Upper lobe of left lung (tissue), 4 donors: ENCODE measurements at regions not wholly inside any gene's neighbourhood (a gene's known extent, or its start where the extent isn't known, plus 50 kb on each side); places are given as distances from the start of the nearest gene placed in this dataset.

Experiments
- CTCF ChIP-seq, 6 experiments: fragments of 450-650 bp in 4 of 6; fragments of 200-600 bp in 2 of 6; sonication (generic) in 2 of 6; IDR thresholded peaks; one replicate each; pipeline ENCODE4 v1.5.1; 2016 to 2019; ENCODE audit warnings: antibody characterized with exemption in 6 of 6
- EP300 ChIP-seq, 4 donors: sonication (generic); formaldehyde crosslinking; IDR thresholded peaks; one replicate each; pipeline ENCODE4 v1.5.1; 2017; ENCODE audit warnings: antibody characterized with exemption in 4 of 4, control low read depth in 2 of 4
- POLR2A ChIP-seq, 4 donors: fragments of 450-650 bp; IDR thresholded peaks; one replicate each; pipeline ENCODE4 v1.5.1; 2016 to 2017; ENCODE audit warnings: antibody characterized with exemption in 4 of 4, mild to moderate bottlenecking in 2 of 4
- POLR2AphosphoS5 ChIP-seq, 2 donors: sonication (generic); formaldehyde crosslinking; IDR thresholded peaks; one replicate each; pipeline ENCODE4 v1.5.1; 2017; ENCODE audit warnings: antibody characterized with exemption in 2 of 2

- TF ChIP-seq CTCF (IDR thresholded peaks at IDR 0.05) (peak in 5 of 6 experiments; percentile 26 to 59 (median 46)), POLR2A (IDR thresholded peaks at IDR 0.05) (no peak), POLR2AphosphoS5 (IDR thresholded peaks at IDR 0.05) (peak in 1 of 2 donors; percentile 11), EP300 (IDR thresholded peaks at IDR 0.05) (no peak)
These were observed 60.9 kb upstream of the IL17B start for GRCh38 chr5:149439899-149440542.
